Activated T-cell treated with anti-CD3 and anti-CD28 coated beads for 1 hour (primary cell): ENCODE measurements at regions not wholly inside any gene's neighbourhood (a gene's known extent, or its start where the extent isn't known, plus 50 kb on each side); places are given as distances from the start of the nearest gene placed in this dataset.

Experiments
- DNase-seq: peaks from one replicate; pipeline ENCODE4 v3.0.0-alpha.2; 2020; ENCODE audit warnings: low read depth

GRCh38 chr16:73529303-73530012 is 481.5 kb upstream of the ZFHX3 start:
- DNase-seq = no peak

DNA sequence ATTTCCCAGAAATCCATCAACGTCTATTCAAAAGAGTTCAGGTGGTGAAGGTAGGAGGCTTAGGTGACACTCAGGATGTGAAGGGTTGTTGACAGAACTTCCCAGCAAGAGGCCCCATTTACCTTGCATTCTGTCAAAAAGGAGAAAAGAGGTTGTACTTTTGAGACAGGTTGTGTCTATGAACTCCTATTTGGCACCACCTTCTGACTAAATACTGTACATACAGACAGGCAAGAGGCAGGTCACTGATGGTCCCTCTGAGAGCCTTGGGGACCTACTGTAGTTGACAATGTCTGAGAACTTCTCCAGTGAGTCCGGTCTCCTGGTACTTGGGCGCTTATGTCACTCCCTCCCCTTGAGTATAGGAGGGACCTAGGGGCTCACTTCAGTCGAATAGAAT is 479.3 kb upstream of the ZFHX3 start:
- no peak for DNase-seq

GRCh38 chr16:73526011-73526804 is 478.3 kb upstream of the ZFHX3 start:
- no peak for DNase-seq

GRCh38 chr16:73523209-73523608 is 475.3 kb upstream of the ZFHX3 start:
- no peak for DNase-seq

- DNase-seq = no peak
These were observed 473.6 kb upstream of the ZFHX3 start for GRCh38 chr16:73521499-73521898.

DNA sequence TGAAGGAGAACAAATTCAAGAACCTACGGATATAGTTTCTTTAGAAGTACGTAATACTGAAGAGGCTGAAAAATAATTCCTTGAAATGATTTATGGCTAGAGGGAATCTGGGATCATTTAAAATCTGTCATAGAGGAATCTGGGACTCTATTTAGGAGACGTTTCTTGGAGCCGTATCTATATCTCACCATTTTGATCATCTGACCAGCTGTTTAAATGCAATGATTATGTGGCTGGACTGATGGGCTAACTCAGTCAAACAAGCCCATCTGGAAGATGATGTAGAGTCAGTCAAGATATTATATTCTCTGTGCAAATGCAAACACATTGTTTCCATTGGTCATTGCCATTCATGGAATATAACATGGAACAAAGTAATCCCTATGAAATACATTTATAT is 467.7 kb upstream of the ZFHX3 start:
- DNase-seq = no peak

- DNase-seq = no peak
These were observed 462.9 kb upstream of the ZFHX3 start for GRCh38 chr16:73510852-73511251.

- no peak for DNase-seq
These were observed 458.7 kb upstream of the ZFHX3 start for GRCh38 chr16:73506568-73507056.

DNA sequence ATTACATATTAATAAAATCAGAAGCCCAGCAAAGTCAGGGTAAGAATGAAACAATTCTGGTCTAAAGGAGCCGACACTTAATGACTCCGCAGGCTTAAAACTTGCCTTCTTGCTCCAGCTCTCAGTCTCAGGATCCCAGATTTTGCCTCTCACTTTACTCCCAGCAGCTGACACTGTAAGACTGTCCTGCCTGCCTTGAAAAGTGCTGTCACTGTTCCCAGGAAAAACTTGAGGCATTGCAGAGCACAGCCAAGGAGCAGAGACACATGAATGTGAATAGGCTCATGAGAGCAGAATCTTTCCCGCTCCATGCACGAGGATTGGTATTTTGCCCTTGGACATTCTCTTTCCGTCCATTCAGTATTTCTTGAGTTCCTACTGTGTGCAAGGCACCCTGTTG is 457.6 kb upstream of the ZFHX3 start:
- no peak for DNase-seq

DNA sequence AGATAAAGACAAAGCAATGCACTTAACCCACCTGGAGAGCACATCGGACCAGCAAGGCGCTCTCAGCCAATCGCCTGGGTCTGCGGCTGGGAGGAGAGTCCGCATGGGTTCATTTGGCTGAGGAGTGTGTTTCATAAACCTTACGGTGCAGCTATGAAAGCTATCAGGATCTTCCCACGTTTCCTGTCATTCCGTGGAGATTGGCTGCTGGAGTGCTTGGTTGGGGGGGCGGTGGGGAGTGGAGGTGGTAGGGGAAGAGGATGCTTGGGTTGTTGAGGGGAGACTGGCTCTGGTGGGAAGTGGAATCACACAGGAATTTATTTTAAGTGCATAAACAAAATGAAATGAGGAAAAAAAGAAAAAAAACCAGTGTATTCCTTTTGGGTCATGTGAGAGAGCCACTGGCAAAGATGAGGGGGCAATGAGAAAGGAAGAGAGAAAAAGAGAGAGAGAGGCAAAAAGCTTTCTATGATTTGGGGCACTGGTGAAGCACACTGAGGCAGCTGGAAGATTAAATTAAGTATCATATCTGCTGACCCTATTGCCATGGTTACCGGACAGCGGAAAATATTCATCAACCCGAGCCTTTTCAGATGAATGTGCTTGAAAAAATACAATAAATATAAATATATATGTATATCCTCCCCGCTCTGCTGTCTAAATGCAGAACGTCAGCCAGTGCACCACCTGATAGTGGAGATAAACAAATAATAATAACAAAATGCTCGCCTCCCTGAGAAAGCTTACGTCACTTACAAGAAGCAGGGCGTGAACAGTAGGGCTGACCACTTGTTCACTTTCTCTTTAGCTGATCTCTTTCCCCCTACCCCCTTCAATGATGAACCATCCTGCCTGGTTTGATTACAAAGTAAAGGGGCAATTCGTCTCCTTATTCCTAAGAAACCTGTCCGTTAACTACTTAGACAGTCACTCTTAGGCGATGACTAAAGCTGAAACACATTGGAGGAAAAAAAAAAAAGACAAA is 457.0 kb upstream of the ZFHX3 start:
- no peak for DNase-seq

DNA sequence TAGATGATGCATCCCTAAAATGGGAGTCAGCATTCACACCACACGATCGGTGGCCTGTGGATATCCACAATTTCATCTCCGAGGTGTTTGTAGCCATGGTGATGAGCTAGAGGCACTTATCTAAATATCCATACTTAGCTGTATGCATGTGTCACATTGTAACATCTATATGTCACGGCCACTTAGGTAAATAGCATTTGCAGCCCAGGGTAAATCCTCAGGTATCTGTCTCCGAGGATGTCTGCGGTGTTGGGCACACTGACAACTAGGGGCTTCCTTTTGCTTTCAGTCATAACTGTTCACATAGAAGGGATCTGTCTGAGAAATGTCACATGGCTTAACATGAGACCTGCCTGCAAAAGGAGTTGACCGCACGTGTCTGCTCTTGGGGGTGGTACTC is 455.2 kb upstream of the ZFHX3 start:
- DNase-seq = no peak

DNA sequence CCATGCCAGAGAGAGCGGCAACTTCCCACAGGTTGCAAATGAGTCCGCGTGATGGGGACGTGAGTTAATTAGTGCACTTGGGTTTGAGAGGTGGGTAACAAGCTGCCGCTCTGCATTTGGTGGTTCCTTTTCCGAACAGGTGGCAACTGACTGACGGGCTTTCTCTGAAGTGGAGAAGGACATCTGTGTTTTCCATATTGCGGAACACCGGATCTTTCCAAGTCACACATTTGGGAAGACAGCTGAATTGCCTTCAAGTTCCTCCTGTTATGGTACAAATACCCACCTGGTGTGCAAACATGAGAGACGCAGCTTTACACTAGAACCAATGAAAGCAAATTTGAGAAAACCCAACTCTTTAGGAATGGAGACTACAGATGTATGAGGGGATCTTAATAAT is 451.3 kb upstream of the ZFHX3 start:
- DNase-seq = no peak

DNA sequence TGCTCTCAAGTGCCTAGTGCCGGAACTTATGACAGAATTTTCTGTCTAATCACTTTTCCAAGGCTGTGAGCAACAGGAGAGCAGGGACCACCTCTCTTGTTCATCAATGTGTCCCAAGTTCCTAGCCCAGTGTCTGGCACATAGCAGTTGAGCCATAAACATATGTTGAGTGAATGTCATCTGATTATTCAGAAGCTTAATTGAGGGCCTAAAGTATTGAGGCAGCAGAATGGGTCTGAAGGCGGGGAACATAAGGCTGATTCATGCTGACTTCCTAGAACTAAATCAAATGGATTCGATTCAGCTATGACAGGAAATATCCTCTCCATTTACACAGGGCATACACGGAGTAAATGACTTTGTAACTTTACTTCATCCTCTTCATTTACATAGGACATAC is 438.0 kb upstream of the ZFHX3 start:
- DNase-seq = no peak

DNA sequence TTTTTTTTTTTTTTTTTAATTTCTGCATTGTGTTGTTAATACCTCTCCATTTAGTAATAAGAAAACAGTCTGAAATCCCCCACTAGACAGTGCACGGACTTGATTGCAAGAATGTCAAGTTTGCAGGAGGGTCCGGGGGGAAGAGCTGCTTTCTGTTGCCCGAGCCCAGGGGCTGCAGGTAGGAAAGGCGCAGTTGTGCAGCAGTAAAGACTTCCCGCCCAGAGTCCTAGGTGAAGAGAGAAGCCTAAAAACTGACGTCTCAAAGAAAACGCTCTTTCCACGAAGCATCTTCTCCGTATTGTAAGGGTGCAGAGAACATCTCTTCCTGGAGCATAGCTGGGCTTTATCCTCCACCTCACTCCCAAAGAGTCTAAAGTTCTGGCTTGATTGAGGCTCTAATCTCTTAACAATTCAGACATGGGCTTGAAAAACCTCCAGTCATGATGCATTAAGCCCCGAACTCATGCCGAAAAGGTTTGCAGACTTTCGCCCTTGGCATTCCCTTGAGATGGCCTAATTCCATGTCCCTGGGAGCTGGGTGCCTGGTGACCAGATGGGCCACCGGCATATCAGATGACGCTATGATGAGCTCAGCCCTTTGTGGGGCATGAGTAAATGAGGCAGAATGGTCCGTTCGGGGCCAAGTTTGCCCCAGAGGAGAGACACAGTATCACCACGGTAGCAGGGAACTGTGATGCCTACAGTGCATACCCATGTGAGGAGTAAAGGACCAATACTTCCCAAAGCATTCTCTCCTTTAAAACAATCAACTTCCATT is 436.2 kb upstream of the ZFHX3 start:
- no peak for DNase-seq

GRCh38 chr16:73483076-73483791 is 435.3 kb upstream of the ZFHX3 start:
- no peak for DNase-seq

DNA sequence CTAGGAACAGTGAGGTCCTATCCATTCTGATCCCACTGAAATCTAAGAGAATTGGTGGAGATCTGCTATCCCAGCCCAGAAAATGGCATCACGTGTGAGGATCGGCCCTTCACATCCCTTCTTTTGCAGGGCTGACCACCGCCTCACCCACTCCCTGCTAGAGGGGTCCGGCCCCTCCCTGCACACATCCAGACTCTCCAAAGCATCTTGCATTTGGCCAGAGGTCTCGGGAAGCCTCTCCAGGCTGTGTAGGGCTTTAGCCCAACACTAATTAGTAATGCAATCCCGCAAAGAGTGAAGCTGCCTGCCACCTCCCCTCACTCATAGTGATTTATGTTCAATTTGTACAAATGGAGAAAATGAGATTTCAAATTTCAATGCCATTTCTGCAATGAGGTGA is 434.4 kb upstream of the ZFHX3 start:
- no peak for DNase-seq

- no peak for DNase-seq
These were observed 432.5 kb upstream of the ZFHX3 start for GRCh38 chr16:73480381-73480780.

- no peak for DNase-seq
These were observed 425.8 kb upstream of the ZFHX3 start for GRCh38 chr16:73473713-73474112.

GRCh38 chr16:73464834-73465233 is 416.9 kb upstream of the ZFHX3 start:
- no peak for DNase-seq

GRCh38 chr16:73459586-73459985 is 411.7 kb upstream of the ZFHX3 start:
- no peak for DNase-seq

DNA sequence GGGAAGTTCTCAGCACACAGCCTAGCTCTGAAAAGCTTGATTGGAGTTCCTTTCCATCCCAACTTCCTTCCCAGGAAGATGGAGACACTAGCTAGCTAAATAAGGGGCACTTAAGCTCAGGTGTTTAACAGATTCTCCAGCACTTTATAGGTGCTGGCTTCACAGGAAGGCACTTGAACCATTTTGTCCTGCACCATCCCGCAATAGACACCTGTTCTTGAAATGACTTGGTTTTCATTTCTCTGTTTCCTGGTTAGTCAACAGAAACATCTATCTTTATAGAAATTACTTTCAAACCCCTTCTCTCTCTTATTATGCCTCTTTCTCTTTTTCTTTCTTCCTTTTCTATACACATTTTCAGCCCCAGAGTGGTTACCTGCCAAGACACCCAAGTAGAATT is 409.9 kb upstream of the ZFHX3 start:
- no peak for DNase-seq
